ENCODE measurements at regions not wholly inside any gene's neighbourhood (a gene's known extent, or its start where the extent isn't known, plus 50 kb on each side); places are given as distances from the start of the nearest gene placed in this dataset.
"Not testable (repeated sequence)": the region's sequence is repeated elsewhere in the genome, so short reads cannot be mapped to it uniquely, and the experiment has no call there.

DNA sequence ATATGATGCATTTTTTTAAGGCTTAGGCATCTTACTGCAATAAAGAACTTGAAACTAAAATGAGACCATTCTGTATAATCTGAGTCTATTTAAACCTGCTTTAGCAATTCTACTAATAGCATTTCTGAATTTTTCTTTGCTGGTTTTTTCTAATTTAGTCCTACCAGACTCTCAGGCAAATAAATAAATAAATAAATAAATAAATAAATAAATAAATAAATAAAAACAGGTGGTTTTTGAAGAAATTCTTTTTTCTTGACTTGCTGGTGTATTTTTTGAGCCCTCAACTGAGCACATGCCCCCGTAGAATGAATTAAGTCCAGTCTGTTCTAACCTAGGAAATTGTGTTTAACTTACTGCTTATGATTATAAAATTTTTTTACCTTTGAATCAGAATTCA lies 134.7 kb upstream of the FOXP2 start:
- no peak for DNase-seq

DNA sequence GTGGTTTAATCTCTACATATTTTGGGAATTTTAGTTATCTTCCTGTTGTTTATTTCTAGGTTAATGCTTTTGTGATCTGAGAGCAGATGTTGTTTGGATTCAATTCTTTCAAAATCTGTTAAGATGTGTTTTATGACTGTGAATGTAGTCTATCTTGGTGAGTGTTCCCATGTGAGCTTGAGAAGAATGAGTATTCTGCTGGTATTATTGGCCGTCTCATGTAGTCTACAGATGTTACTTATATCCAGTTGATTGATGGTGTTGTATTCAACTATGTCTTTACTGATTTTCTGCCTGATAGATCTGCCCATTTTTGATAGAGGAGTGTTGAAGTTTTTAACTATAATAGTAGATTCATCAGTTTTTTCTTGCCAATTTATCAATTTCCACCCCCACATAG lies 141.4 kb upstream of the FOXP2 start:
- no peak for DNase-seq

DNA sequence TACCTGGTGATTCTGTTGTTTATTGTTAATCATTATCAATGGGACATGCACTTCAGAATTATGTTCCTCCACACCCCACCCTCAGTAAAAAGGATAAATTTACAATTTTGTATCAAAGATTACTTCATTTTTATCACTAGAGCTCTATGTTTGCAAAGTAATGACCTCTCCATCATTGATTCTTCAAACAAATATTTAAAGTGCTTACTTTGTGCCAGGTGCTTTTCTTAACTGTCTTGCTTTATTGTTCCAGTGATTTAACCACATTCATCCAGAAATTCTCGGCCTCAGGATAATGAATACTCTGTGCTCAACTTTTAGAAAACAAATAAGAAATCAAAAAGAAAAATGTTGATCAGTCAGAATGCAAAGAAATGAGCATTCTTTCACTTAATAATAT lies 144.9 kb upstream of the FOXP2 start:
- no peak for DNase-seq

DNA sequence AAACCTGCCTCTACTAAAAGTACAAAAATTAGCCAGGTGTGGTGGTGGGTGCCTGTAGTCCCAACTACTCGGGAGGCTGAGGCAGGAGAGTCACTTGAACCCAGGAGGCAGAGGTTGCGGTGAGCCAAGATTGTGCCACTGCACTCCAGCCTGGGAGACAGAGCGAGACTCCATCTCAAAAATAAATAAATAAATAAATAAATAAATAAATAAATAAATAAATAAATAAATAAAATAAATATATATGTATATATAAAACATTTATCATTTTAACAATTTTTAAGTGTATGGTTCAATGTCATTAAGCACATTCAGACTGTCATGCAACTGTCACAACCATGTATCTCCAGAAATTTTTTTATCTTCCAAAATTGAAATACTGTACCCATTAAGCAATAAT lies 147.1 kb upstream of the FOXP2 start:
- DNase-seq = not testable (repeated sequence)

DNA sequence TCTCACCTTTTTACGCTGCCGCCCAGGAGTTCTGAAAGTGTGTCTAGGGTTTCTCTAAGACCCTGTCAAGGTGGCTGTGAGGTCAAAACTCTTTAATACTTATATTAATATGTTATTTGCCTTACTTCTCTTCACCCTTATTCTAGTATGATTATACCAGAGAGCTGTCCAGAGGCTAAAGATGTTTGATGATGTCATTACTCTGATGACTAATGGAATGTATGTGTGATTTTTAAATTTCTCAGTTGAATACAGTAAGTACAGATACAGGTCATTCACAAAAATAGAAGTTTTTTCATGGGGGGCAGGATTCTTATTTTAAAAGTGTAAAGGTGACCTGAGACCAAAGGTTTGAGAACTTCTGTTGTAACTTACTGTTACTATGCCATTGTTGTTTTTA lies 150.6 kb upstream of the FOXP2 start:
- DNase-seq = no peak

DNA sequence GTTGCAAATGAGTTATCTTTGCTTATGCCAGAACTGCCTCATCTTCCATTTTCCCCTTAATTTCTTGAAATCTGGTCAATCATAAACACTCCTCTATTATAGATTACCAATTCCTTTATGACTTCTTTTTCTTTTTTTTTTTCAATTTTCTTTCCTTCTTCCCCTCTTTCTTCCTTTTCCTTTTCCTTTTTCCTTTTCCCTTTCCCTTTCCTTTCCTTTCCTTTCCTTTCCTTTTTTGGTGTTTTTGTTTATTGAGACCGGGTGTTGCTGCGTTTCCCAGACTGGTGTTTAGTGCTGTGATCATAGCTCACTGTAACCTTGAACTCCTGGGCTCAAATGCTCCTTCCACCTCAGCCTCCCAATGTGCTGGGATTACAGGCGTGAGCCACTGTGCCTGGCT lies 151.4 kb upstream of the FOXP2 start:
- no peak for DNase-seq

DNA sequence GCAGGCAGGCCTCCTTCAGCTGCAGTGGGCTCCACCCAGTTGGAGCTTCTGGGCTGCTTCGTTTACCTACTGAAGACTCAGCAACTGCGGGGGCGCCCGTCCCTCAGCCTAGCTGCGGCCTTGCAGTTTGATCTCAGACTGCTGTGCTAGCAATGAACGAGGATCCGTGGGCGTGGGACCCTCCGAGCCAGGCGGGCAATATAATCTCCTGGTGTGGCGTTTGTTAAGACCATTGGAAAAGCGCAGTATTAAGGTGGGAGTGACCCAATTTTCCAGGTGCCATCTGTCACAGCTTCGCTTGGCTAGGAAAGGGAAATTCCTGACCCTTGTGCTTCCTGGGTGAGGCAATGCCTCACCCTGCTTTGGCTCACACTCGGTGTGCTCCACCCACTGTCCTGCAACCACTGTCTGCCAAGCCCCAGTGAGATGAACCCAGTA lies 159.2 kb upstream of the FOXP2 start:
- DNase-seq = no peak

DNA sequence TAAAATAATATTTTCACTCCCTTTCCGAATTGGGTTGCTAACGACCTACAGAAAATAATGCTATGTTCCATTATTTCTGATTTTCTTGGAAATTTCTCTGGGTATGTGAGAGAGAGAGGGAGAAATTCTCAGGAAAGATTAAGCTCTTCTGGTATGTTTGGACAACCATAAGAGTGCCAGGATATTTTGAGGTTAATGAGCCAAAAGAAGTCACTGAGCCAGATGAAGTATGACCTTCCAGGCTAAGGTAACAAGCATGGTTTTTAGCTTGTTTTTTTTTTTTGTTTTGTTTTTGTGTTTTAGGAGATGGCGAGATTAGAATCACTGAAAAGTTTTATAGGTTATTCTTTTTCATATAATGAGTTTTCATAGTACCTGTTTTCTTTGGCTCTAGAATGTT lies 171.0 kb upstream of the FOXP2 start:
- no peak for DNase-seq

DNA sequence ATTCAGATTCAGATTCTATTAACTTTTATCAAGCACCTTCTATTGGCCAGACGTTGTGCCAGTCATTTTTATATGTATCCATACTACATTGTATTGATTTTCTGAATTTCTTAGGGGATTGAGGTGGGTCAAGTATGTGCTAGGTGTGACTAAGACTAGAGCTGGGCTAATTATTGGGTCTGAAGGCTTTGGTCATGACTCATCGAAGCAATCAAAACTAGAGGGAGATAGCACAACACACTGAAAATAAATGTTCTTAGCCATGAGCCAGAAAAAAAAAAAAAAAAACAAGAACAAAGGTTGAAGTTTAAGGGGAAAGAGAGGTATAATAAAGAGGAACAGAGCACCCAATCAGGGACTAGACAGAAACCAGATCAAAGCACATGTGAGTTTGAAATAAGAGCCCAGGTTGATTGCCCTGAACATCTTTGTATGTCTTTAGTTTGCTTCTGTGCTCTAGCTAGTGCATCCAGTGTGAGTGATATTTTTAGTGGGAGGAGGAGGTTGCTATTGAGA lies 171.6 kb upstream of the FOXP2 start:
- DNase-seq = no peak

DNA sequence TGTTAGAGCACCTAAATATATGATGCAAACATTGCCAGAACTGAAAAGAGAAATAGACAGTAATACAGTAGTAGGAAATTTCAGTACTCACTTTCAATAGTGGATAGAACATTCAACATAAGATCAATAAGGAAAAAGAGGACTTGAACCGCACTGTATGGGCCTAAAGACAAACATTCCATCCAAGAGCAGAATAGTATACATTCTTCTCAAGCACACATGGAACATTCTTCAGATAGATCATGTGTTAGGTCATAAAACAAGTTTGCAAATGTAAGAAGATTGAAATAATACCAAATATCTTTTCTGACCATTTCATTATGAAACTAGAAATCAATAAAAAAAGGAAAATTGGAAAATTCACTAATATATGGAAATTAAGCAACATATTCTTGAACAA lies 185.4 kb upstream of the FOXP2 start:
- no peak for DNase-seq

DNA sequence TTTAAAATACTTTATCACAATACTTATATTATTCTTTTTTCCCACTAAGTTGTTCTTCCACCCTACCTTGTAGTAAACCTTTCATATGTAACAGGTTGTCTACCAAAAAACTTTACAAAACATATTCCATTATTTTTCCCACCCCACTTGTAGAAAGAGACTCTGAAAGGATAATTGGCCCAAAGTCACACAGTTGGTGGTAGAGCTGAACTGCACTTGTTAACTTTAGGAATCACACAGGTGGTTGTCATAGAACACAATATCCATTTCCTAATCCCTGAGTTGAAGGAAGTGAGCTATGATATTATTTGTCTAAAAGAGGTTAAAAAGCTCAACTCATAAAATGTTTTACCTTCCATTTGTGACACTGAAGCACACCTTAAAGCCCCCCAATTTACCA lies 188.8 kb upstream of the FOXP2 start:
- DNase-seq = no peak

DNA sequence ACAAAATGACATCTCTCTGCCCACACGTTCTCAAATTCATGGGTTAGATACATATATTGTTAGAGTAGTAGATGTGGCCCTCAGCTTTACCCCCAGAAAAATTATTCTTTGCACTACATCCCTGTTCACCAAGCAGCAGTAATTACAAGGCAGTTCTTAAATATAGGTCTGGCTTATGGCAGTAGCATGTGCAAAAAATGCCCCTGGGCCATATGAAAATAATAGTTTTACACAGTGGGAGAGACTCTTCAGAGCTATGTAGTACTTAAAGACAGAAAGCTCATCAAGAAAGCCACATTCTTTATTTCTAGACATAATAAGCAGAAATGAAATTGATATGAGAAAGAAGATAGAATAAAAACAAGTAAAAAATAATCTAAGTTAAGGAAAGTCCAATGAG lies 196.3 kb upstream of the FOXP2 start:
- no peak for DNase-seq

DNA sequence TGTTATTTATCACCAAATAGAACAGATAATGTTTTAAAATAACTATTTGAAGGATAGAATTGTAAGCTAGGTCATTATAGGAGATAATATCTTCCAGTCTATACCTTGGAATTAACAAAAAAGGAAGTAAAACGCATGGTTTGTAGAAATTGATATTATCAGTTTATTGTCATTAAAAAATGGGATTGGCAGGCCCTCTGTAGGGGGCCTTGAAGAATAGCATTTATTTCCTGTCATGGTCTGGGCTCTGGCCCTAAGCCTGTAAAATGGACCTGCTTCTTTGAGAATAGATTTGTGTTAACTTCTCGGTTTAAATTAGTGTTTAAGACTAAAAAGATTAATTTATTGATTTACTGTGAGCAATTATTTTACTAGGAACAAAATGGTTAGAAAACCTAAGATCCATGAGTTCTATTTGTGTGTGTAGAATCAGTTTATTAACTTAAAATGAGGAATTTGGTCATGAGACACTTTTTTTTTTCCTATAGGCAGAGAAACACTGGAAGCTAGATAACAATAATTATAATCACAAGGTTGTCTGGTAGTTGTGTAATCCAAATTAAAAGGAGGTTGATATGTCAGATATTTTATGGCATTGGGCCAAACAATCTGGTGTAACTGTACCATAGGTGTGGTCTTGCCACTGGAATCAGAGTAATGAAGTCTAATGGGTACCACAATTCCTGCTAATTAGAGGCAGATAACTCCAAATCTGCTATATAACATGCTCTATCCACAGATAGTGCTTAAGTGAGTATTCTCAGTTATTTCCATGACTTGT lies 197.4 kb upstream of the FOXP2 start:
- no peak for DNase-seq

DNA sequence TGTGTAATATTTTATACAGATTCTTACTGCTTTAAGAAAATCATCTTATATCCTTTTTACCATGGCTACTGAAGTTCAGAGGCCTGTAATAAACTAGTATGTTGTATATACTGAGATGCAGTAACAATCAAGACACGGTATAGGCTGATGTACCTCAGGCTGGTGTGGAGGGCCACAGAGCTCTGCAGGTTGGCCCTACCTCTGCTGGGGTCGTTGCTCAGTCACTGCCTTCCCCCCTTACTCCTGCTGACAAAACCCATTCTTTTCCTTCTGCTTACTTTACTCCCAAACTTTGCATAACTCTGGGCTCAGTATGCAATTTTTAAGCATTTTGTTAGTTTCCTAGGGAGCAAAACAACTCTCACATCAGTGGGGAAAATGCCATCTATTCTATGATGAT lies 200.1 kb upstream of the FOXP2 start:
- DNase-seq = no peak

DNA sequence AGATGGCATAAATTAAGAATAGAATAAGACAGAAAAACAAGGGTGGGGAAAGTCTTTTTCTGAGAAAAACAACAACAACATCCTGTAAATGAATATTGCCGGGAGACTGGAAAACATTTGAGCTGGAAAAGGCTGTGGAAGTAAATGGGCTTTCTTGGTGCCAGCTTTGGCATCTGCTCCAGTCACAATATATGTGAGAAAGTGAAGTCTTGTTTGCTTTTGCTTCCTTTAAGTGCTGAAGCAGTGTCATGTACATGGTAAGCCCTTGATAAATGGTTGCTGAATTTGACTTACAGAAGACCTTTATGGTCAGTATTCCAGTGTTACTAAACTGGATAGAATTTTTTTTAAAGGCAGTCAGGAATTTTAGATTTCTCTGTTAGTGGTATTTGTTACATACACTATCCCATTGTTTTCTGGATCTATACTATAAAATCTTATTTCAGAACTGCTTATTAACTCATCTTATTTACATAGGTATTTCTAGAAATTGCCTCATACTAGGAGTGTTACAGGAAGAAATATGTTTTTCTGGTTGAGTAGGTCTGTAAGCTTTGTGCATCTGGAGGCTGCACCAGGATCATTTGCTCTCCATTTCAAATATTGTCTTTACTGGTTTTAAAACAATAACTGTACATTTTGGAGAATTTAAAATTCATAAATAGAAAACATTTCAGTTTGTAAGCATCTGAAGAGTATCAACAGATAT lies 201.7 kb upstream of the FOXP2 start:
- DNase-seq = no peak

DNA sequence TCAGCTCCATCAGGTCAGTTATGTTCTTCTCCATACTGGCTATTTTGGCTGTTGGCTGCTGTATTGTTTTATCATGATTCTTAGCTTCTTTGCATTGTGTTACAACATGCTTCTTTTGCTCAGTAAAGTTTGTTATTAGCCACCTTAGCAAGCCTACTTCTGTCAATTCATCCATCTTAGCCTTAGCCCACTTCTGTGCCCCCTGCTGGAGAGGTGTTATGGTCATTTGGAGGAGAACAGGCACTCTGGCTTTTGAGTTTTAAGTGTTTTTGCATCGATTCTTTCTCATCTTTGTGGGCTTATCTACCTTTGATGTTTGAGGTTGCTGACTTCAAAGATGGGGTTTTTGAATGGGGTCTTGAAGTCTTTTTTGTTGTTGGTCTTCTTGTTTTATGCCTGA lies 204.6 kb upstream of the FOXP2 start:
- no peak for DNase-seq

DNA sequence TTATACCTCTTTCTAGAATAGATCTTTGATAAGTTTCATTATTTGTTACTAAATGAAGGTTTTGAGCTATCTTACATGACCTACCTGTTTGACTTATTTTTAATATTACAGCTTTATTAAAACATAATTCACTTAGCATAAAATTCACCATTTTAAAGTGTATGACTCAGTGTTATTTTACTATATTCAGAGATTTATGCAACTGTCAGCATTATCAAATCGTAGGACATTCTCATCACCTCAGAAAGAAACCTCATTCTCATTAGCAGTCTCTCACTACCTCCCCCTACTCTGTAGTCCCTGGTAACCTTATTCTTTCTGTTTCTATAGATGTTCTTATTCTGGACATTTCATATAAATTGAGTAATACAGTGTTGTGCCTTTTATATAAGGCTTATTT lies 207.9 kb upstream of the FOXP2 start:
- no peak for DNase-seq

DNA sequence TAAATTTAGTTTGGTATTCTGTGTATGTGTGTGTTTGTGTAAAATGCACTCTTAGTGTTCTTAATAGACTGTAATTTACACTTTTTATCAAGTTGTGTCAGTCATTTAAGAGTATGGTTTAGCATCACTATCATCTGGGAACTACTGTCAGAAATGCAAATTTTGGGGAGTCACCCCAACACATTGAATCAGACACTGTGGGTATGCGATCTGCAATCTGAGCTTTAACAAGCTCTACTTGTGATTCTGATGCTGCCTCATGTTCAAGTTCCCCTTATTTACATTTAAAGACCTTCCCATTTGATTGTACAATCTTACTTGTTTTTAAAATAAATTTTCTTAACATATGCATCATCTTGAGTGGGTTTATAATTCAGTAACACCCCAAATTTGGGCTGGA lies 218.1 kb upstream of the FOXP2 start:
- DNase-seq = no peak

DNA sequence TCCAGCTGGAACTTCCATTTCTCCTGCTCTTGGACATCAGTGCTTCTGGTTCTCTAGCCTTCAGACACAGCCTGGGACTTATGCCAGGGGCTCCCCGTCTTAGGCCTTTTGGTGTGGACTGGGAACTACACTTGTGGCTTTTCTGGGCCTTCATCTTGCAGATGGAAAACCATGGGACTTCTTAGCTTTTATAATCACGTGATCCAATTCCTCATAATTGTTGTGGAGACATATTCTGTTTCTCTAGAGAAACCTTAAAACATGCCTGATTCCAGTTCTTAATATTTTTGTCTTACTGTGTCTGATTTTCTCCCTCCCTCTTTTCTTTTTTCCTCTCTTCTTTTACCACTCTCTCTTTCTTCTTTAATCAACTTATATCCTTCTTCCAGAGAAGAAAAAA lies 224.2 kb upstream of the FOXP2 start:
- DNase-seq = no peak

DNA sequence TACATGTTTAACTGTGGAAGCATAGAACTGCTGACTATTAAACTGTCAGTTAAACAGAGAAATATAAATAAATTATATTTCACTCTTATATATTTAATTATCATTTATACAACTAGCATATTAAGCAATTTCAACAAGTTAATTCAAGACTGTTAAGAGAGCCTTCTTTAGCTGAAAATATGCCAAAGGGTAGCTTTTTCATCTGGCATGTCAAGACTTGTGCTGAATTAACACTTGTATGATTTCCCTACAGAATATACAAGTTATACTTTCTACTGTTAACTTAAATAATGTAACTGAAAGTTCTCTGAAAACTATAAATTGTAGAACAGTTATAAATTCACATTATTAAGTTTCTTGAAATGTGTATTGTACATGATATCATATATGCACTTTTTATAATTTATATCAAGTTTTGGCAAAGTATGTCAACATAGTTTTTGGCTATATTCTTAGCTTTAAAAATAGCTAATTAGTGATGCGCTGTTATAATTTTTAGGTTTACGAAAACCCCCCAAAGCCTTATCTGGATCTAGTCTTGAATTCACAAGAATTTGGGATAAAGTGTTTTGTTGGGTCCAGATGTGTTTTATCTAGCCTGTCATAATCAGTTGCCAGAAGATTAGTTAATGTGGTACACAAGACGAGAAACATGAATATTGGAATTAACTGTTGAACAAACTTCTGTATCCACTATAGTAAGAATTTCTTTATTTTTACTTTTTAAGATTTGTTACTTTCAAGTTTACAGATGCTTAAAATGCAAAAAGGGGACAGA lies 231.1 kb upstream of the FOXP2 start:
- DNase-seq = no peak

DNA sequence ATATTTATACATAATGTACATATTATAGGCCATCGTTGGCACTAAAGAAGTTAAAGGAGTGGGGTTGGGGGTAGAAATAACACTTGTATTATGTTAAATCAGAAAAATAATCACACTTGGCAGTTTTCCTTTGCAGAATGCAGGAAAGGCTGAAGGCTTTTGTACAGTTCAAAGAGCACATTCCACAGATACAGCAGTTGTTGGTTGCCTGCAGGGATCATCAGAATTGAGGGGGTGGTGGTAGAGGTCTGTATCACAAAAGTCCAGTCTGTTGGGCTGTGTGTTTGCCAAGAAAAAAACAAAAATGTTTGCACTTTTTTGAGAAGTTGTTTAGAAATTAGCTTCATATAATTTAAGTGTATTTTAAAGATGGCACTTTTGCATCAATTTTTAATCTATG lies 231.8 kb upstream of the FOXP2 start:
- DNase-seq = no peak

DNA sequence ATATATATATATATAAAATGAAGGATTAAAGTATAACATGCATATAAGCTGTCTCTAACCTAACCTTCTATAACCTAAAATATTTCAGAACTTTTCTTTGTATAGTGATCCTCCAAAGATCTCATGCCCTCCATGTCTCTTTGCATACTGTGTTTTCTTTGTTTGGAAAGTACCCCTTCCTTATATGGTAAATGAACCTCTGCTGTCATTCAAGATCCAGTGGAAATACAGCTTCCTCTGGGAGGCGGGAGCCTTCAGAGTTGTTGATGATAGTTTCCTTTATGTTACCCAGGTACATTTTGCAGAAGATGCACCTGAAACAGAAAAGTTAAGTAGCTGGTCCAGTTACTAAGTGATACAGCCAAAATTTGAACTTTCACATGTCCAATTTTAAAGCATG lies 233.3 kb upstream of the FOXP2 start:
- no peak for DNase-seq

DNA sequence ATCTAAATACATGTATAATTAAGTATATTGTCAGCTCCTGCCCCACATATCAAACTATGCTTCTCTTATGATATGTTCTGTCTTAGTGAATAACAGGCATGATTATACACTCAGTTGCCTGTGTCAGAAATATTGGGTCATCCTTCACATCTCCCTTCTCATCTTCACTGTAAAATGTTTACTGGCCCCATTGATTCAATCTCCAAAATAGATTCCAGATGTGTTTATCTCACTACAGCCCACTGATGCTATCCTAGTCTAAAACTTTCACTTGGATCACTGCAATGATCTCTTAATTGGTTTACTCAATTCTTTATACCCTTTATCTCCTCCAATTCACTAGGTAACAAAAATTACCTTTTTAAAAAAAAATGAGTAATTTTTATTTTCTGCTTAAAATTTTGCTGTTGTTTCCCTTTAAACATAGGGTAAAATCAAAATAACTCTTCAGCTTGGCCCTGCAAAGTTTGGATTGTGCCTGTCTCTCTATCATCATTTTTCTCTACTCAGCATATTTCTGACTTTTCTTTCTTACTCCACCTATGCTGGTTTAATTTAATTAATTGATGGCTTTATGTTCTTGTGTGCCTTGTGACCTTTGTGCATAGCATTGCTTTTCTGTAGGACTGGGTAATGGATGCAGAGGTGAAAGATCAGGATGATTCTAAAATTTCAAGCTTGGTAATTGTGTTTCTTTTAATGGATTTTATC lies 233.9 kb upstream of the FOXP2 start:
- DNase-seq = no peak

Data from hindlimb muscle (tissue), 1 donor.